PC-9 (cell line): ENCODE measurements at regions not wholly inside any gene's neighbourhood (a gene's known extent, or its start where the extent isn't known, plus 50 kb on each side); places are given as distances from the start of the nearest gene placed in this dataset.

Source experiments
- BruUV-seq: library from RNA; stranded (reverse); fragments of 400-500 nt; replicated peaks from 2 replicates; lab custom pipeline; 2021; lab: Mats Ljungman, UMichigan
- CTCF ChIA-PET: fragments of 300-600 bp; sonication (Branson Sonifier 250); formaldehyde crosslinking; loops from one replicate; lab custom pipeline; 2022; ENCODE audit warnings: antibody characterized with exemption; lab: Charles Lee
- POLR2A ChIA-PET: fragments of 300-600 bp; sonication (Branson Sonifier 250); formaldehyde crosslinking; loops from one replicate; lab custom pipeline; 2022; ENCODE audit warnings: antibody characterized with exemption; ENCODE audit not compliant: unreplicated experiment; lab: Charles Lee
- DNase-seq, 2 experiments: peaks; one replicate each; pipeline versions ENCODE4 v3.0.0 to v3.0.0-alpha.2; 2015 to 2022; ENCODE audit warnings: mixed read lengths in 1 of 2
- H2AFZ ChIP-seq: fragments of 200-600 bp; sonication (generic); 2 replicates; pipeline ENCODE4 v1.8.1; 2017; ENCODE audit warnings: antibody characterized with exemption
- H3F3A ChIP-seq: fragments of 200-600 bp; sonication (generic); 2 replicates; pipeline ENCODE4 v1.8.1; 2017; ENCODE audit warnings: antibody characterized with exemption, mild to moderate bottlenecking, low read depth; ENCODE audit not compliant: insufficient read depth
- H3K27ac ChIP-seq: fragments of 200-600 bp; sonication (generic); 2 replicates; pipeline ENCODE4 v1.6.1; 2016; ENCODE audit warnings: mixed run types
- H3K27me3 ChIP-seq: fragments of 200-600 bp; sonication (generic); 2 replicates; pipeline ENCODE4 v1.6.1; 2016; ENCODE audit warnings: low read depth, mixed run types; ENCODE audit not compliant: insufficient read depth
- H3K36me3 ChIP-seq: fragments of 200-600 bp; sonication (generic); 2 replicates; pipeline ENCODE4 v1.6.1; 2016; ENCODE audit warnings: low read depth, mixed run types
- H3K4me1 ChIP-seq: fragments of 200-600 bp; sonication (generic); replicated peaks from 2 replicates; pipeline ENCODE4 v1.6.1; 2016; ENCODE audit warnings: mixed run types; ENCODE audit not compliant: insufficient read depth
- H3K4me2 ChIP-seq: fragments of 200-600 bp; sonication (generic); 2 replicates; pipeline ENCODE4 v1.6.1; 2017; ENCODE audit warnings: mixed run types
- H3K4me3 ChIP-seq: fragments of 200-600 bp; sonication (generic); 2 replicates; pipeline ENCODE4 v1.6.1; 2016; ENCODE audit warnings: mixed run types
- H3K79me2 ChIP-seq: fragments of 200-600 bp; sonication (generic); 2 replicates; pipeline ENCODE4 v1.6.1; 2017; ENCODE audit warnings: low read depth, mixed run types
- H3K9me2 ChIP-seq: fragments of 200-600 bp; sonication (generic); 2 replicates; pipeline ENCODE4 v1.8.1; 2017; ENCODE audit warnings: mild to moderate bottlenecking; ENCODE audit not compliant: insufficient read depth
- H3K9me3 ChIP-seq: fragments of 200-600 bp; sonication (generic); 2 replicates; pipeline ENCODE4 v1.8.1; 2016; ENCODE audit warnings: low read depth; ENCODE audit not compliant: insufficient read depth
- H4K20me1 ChIP-seq: fragments of 200-600 bp; sonication (generic); 2 replicates; pipeline ENCODE4 v1.8.1; 2017; ENCODE audit not compliant: insufficient read depth
- CTCF ChIP-seq: fragments of 200-600 bp; sonication (generic); conservative IDR thresholded peaks from 2 replicates; pipeline ENCODE4 v1.6.1; 2017; ENCODE audit warnings: mixed run types, antibody characterized with exemption, mild to moderate bottlenecking, moderate library complexity
- EZH2 ChIP-seq: fragments of 200-600 bp; sonication (generic); IDR thresholded peaks from 2 replicates; pipeline ENCODE4 v1.8.0; 2017; ENCODE audit warnings: antibody characterized with exemption, low read depth
- intact Hi-C: fragments of 100-400 bp; cut with micrococcal nuclease; formaldehyde crosslinking; loops from one replicate; pipeline ENCODE4 v1.10.0; 2022; ENCODE audit not compliant: unreplicated experiment

- BruUV-seq: no TSS peak
- TF ChIP-seq CTCF (no peak), EZH2 (no peak)
- intact Hi-C loops: no loop called here
Observed at GRCh38 chr6:98179606-98180005, 654.8 kb upstream of the POU3F2 start.

DNA sequence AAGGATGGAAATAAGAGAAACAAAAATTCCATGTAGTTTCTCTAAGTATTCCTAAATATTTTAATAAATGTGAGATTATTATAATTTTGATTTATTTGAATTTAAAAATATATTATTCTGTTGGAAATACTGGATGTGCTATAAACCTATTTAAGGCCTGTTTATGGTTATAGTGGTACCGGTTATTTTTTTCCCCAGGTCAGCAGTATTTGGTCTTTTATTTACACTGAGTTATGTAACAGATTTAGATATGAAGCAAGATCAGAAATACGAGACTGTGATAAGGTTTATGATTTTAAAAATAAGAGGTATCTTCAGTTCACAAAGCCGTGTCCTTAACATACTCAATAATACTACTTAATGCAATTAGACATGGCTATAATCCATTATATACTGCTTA is 634.3 kb upstream of the POU3F2 start:
- intact Hi-C loops: no loop called here
- Histone ChIP-seq H3K27ac (no peak overlapping the region), H3K4me2 (no peak overlapping the region), H3K9me3 (no peaks in the 10 kb centered on the region), H3K36me3 (no peaks in the 10 kb centered on the region), H3K9me2 (no peaks in the 10 kb centered on the region), H3K27me3 (no peaks in the 10 kb centered on the region), H3K4me3 (no peak overlapping the region), H4K20me1 (no peaks in the 10 kb centered on the region), H2AFZ (no peak overlapping the region), H3F3A (no peaks in the 10 kb centered on the region), H3K79me2 (no peaks in the 10 kb centered on the region), H3K4me1 (no peaks in the 10 kb centered on the region)
- CTCF ChIA-PET: no interaction called here
- TF ChIP-seq CTCF (no peak), EZH2 (no peak)
- BruUV-seq: no TSS peak
- POLR2A ChIA-PET: no interaction called here
- no peak for DNase-seq

More at GRCh38 chr6:98179606-98180005, 654.8 kb upstream of the POU3F2 start:
- no peaks in the 10 kb centered on the region for H4K20me1 ChIP-seq
- H3K9me3 ChIP-seq: no peaks in the 10 kb centered on the region
- no peaks in the 10 kb centered on the region for H3K27me3 ChIP-seq
- no peaks in the 10 kb centered on the region for H3F3A ChIP-seq
- no peak overlapping the region for H3K4me3 ChIP-seq
- H3K79me2 ChIP-seq: no peaks in the 10 kb centered on the region
- no peaks in the 10 kb centered on the region for H3K36me3 ChIP-seq
- H3K4me1 ChIP-seq: no peaks in the 10 kb centered on the region
- H3K4me2 ChIP-seq: no peak overlapping the region
- H2AFZ ChIP-seq: no peak overlapping the region
- ChIA-PET POLR2A (no interaction called here), CTCF (no interaction called here)
- H3K27ac ChIP-seq: no peak overlapping the region
- no peaks in the 10 kb centered on the region for H3K9me2 ChIP-seq
- no peak for DNase-seq

DNA sequence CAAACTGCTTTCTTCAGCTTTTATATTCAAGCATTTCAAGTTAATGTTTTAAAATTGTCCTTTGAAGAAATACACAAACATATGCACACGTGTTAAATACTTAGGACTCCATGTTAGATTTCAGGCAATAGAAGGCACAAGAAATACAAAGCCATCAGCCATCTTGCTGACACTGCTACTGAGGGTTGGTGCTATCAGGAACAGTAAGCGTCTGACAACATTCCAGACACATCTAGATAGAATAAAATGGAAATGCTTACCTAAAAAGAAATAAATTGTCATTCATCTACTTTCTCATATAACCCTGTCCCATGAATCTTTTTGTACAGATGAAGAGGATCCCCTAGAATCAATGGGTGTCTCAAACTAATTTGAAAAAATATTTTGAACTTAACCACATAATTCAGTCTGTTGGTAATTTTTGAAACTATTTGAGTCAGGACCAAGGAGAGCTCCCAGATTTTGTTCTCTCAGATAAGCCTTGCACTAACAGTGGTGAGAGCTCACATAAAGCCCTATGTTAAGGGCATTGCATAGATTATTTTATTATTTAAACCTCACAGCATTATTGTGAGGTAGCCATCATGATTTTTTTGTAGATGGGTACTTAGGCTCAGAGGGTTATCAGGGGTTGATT is 631.1 kb upstream of the POU3F2 start:
- POLR2A ChIA-PET: interaction anchor here (0.6 kb wide), 1 partner anchor 52 kb away, joined by 9 read pairs; no protein-coding TSS in a partner anchor
- DNase-seq: no peak
- no peaks in the 10 kb centered on the region for H4K20me1 ChIP-seq
- no peaks in the 10 kb centered on the region for H3F3A ChIP-seq
- H3K36me3 ChIP-seq: no peaks in the 10 kb centered on the region
- no TSS peak for BruUV-seq
- no peaks in the 10 kb centered on the region for H3K9me3 ChIP-seq
- H3K27ac ChIP-seq: no peak overlapping the region
- no peaks in the 10 kb centered on the region for H3K27me3 ChIP-seq
- CTCF ChIA-PET: no interaction called here
- intact Hi-C loops: no loop called here
- no peak overlapping the region for H3K4me2 ChIP-seq
- H3K9me2 ChIP-seq: no peaks in the 10 kb centered on the region
- no peak overlapping the region for H3K4me3 ChIP-seq
- no peaks in the 10 kb centered on the region for H3K4me1 ChIP-seq
- no peaks in the 10 kb centered on the region for H3K79me2 ChIP-seq
- H2AFZ ChIP-seq: no peak overlapping the region
- TF ChIP-seq EZH2 (no peak), CTCF (no peak)
